GM13977 (cell line): ENCODE measurements at regions not wholly inside any gene's neighbourhood (a gene's known extent, or its start where the extent isn't known, plus 50 kb on each side); places are given as distances from the start of the nearest gene placed in this dataset.
"Not testable (repeated sequence)": the region's sequence is repeated elsewhere in the genome, so short reads cannot be mapped to it uniquely, and the experiment has no call there.

Experiments used
- DNase-seq: peaks from one replicate; pipeline ENCODE4 v3.0.0; 2012; ENCODE audit warnings: low spot score
- in situ Hi-C: fragments of 300-500 bp; cut with MboI; formaldehyde crosslinking; loops from one replicate; pipeline ENCODE4 v1.12.0; 2022; ENCODE audit warnings: low sequenced_read_pairs, low pct_unique_long_range_greater_than_20kb, mixed read lengths, inconsistent platforms; ENCODE audit not compliant: unreplicated experiment
- TF ChIP-seq, protein P1 (sequence below): IDR thresholded peaks from 2 replicates; pipeline ENCODE4 v1.5.1; 2012; ENCODE audit warnings: mild to moderate bottlenecking, control low read depth; ENCODE audit not compliant: insufficient read depth; ENCODE audit errors: extremely low read depth, missing control alignments

DNA sequence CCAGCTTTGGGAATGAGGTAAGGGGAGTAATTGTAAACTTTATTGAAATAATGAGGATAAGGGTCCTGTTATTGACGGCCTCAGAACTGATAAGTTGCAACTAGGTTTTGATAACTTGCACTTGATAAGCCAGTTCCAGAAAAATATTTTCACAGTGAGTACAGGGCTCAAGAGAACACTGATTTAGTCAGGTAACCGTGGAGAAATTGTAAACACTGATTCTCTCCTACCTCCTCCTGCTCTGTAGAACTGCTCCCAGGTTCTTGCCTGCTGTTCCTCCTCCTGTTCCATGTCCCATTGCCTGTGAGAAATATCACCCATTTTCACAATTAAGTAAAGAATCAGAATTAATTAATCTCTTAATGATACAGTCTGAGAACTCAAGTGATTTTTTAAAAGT, 55.0 kb upstream of the CXXC4 start:
- DNase-seq: no peak
- in situ Hi-C loops: no loop called here
- TF ChIP-seq, protein P1, sequence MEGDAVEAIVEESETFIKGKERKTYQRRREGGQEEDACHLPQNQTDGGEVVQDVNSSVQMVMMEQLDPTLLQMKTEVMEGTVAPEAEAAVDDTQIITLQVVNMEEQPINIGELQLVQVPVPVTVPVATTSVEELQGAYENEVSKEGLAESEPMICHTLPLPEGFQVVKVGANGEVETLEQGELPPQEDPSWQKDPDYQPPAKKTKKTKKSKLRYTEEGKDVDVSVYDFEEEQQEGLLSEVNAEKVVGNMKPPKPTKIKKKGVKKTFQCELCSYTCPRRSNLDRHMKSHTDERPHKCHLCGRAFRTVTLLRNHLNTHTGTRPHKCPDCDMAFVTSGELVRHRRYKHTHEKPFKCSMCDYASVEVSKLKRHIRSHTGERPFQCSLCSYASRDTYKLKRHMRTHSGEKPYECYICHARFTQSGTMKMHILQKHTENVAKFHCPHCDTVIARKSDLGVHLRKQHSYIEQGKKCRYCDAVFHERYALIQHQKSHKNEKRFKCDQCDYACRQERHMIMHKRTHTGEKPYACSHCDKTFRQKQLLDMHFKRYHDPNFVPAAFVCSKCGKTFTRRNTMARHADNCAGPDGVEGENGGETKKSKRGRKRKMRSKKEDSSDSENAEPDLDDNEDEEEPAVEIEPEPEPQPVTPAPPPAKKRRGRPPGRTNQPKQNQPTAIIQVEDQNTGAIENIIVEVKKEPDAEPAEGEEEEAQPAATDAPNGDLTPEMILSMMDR: no peak

DNA sequence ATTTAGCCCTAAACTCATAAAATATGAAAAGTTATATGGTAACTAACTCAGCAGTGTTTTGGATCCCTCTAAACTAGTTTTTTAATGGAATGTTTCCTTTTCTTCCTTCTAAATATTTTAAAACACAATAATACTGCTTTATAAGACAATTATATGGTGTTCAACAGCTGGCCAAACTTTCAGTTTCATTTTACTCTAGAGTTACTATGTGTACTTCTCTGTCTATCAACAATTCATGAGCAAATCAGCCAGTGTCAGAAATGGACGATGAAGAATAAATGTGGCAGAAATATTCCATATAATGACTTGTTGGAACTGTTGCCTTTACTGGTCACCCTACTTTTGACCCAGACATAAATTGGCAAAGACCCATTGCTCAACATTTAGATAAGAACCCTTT, 64.8 kb upstream of the CXXC4 start:
- TF ChIP-seq, protein P1: no peak
- in situ Hi-C loops: no loop called here
- DNase-seq: no peak

GRCh38 chr4:104571341-104571740, 76.6 kb upstream of the CXXC4 start:
- TF ChIP-seq, protein P1: no peak
- no peak for DNase-seq
- in situ Hi-C loops: no loop called here

DNA sequence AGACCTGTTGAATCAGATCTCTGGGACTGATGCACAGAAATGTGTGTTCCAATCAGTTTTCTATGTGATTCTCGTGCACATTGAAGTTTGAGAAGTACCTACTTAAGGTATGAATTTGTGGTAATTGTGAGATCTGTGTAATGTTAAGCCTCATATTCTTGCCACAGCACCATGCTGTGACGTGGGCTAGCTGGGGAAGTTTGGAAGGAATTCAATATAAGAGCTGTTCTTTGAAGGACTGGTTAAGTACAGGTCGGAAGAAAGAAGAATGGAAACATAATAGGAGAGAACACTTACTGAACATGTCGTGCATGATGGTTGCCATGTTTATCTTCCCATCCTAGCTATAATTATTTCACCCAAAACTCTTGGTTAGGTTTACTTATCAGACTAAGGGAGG, 79.7 kb upstream of the CXXC4 start:
- DNase-seq: no peak
- TF ChIP-seq, protein P1: no peak
- in situ Hi-C loops: no loop called here

DNA sequence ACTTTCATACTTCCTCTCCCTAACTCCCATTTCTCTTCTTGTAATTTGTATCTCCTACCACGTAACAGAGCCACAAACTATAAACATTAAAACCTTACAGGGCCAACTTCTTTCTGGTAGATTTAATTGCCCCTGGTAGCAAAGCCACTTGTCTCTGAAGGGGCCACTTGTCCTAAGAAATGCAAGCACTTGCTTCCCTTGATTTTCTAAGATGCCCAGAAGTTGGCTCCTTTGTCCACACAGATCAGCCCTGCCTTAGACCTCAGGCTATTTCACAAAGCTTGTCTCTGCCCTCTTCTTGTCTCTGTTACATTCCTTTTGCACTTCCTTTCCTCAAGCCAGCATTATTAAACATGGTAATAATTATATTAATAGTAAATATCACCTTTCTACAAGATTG, 80.6 kb upstream of the CXXC4 start:
- TF ChIP-seq, protein P1: no peak
- in situ Hi-C loops: no loop called here
- DNase-seq: no peak

- in situ Hi-C loops: no loop called here
- TF ChIP-seq, protein P1: no peak
- DNase-seq: no peak
Observed at GRCh38 chr4:104577405-104577804, 82.7 kb upstream of the CXXC4 start.

DNA sequence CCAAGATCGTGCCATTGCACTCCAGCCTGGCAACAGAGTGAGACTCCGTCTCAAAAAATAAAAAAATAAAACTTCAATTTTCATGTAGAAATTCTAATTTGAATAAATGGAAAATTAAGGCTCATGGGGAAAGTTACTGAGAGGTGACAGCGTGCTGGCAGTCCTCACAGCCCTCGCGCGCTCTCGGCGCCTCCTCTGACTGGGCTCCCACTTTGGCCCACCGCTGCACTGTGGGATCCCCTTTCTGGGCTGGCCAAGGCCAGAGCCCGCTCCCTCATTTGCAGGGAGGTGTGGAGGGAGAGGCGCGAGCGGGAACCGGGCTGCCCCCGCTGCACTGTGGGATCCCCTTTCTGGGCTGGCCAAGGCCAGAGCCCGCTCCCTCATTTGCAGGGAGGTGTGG, 86.8 kb upstream of the CXXC4 start:
- DNase-seq, in situ Hi-C loops: not testable (repeated sequence)

DNA sequence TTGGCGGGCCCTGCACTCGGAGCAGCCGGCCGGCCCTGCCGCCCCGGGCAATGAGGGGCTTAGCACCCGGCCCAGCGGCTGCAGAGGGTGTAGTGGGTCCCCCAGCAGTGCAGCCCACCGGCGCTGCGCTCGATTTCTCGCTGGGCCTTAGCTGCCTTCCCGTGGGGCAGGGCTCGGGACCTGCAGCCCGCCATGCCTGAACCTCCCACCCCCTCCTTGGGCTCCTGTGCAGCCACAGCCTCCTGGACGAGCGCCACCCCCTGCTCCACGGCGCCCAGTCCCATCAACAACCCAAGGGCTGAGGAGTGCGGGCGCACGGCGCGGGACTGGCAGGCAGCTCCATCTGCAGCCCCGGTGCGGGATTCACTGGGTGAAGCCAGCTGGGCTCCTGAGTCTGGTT, 87.4 kb upstream of the CXXC4 start:
- in situ Hi-C loops, DNase-seq: not testable (repeated sequence)
